H1 (cell line): ENCODE measurements at regions not wholly inside any gene's neighbourhood (a gene's known extent, or its start where the extent isn't known, plus 50 kb on each side); places are given as distances from the start of the nearest gene placed in this dataset.

Experiments used
- CTCF ChIA-PET: fragments of 300-600 bp; sonication (Branson Sonifier 250); formaldehyde crosslinking; loops from one replicate; lab custom pipeline; 2021; ENCODE audit not compliant: partially characterized antibody; lab: Charles Lee
- POLR2A ChIA-PET: fragments of 300-600 bp; sonication (Branson Sonifier 250); formaldehyde crosslinking; loops from one replicate; lab custom pipeline; 2021; ENCODE audit warnings: inconsistent platforms; ENCODE audit not compliant: partially characterized antibody; lab: Charles Lee
- DNase-seq, 2 experiments: peaks; one replicate each; pipeline versions ENCODE4 v3.0.0 to v3.0.0-alpha.2; 2010 to 2022; ENCODE audit warnings: low spot score in 2 of 2, low read depth in 1 of 2, mixed read lengths in 1 of 2
- FAIRE-seq: peaks from 2 replicates; lab custom pipeline; 2011; peaks lifted over from hg19 to GRCh38; lab: Jason Lieb, UNC
- H2AFZ ChIP-seq: 2 replicates; pipeline ENCODE4 v1.8.1; 2012; ENCODE audit warnings: low read length, inconsistent platforms
- H2AK5ac ChIP-seq: 2 replicates; pipeline ENCODE4 v1.6.1; 2013; ENCODE audit warnings: low read depth, low read length
- H2BK120ac ChIP-seq: replicated peaks from 2 replicates; pipeline ENCODE3; 2013; ENCODE audit warnings: low read depth, low read length, inconsistent platforms
- H2BK12ac ChIP-seq: 2 replicates; pipeline ENCODE4 v1.6.1; 2013; ENCODE audit warnings: low read depth, low read length
- H2BK15ac ChIP-seq: 2 replicates; pipeline ENCODE4 v1.6.1; 2013; ENCODE audit warnings: low read length
- H2BK20ac ChIP-seq: 2 replicates; pipeline ENCODE4 v1.6.1; 2013; ENCODE audit warnings: low read length
- H2BK5ac ChIP-seq: 2 replicates; pipeline ENCODE4 v1.6.1; 2013; ENCODE audit warnings: low read depth, low read length
- H3K14ac ChIP-seq: 2 replicates; pipeline ENCODE4 v1.6.1; 2013; ENCODE audit warnings: inconsistent platforms; ENCODE audit not compliant: insufficient read length
- H3K18ac ChIP-seq: 2 replicates; pipeline ENCODE4 v1.6.1; 2013; ENCODE audit warnings: low read length; ENCODE audit errors: extremely low read depth
- H3K23ac ChIP-seq: 2 replicates; pipeline ENCODE4 v1.6.1; 2013; ENCODE audit warnings: inconsistent platforms; ENCODE audit not compliant: insufficient read length
- H3K23me2 ChIP-seq: 2 replicates; pipeline ENCODE4 v1.6.1; 2013; ENCODE audit warnings: low read depth, low read length
- H3K27ac ChIP-seq: 2 replicates; pipeline ENCODE4 v1.6.1; 2011; ENCODE audit warnings: low read depth, low read length, inconsistent platforms
- H3K27me3 ChIP-seq, 4 experiments: replicated peaks in 1 of 4; 1 replicate in 1 of 4; 2 replicates in 3 of 4; pipeline versions ENCODE4 v1.6.1 to v1.8.1; 2011 to 2013; ENCODE audit warnings: low read length in 3 of 4, mild to moderate bottlenecking in 3 of 4, inconsistent platforms in 2 of 4, mixed read lengths in 2 of 4, moderate library complexity in 1 of 4; ENCODE audit not compliant: control insufficient read depth in 3 of 4, insufficient read depth in 3 of 4; ENCODE audit errors: extremely low read depth in 1 of 4
- H3K36me3 ChIP-seq, 4 experiments: 2 replicates each; pipeline versions ENCODE4 v1.6.1 to v1.8.1; 2011 to 2013; ENCODE audit warnings: mild to moderate bottlenecking in 4 of 4, low read length in 3 of 4, moderate library complexity in 2 of 4, control low read depth in 1 of 4, inconsistent platforms in 1 of 4; ENCODE audit not compliant: insufficient read depth in 4 of 4, control insufficient read depth in 2 of 4
- H3K4ac ChIP-seq: replicated peaks from 2 replicates; pipeline ENCODE3; 2013; ENCODE audit warnings: low read length, low read depth, mixed read lengths, inconsistent platforms; ENCODE audit not compliant: insufficient read length
- H3K4me1 ChIP-seq, 4 experiments: replicated peaks in 1 of 4; 1 replicate in 1 of 4; 2 replicates in 3 of 4; pipeline versions ENCODE4 v1.6.1 to v1.8.1; 2011 to 2013; ENCODE audit warnings: low read length in 3 of 4, inconsistent platforms in 2 of 4, mixed read lengths in 1 of 4; ENCODE audit not compliant: insufficient read depth in 4 of 4, control insufficient read depth in 3 of 4
- H3K4me2 ChIP-seq, 2 experiments: 2 replicates each; pipeline versions ENCODE4 v1.6.1 to v1.8.1; 2011 to 2013; ENCODE audit warnings: low read depth in 2 of 2, low read length in 2 of 2, control low read depth in 1 of 2, inconsistent platforms in 1 of 2, mild to moderate bottlenecking in 1 of 2; ENCODE audit not compliant: insufficient read depth in 1 of 2
- H3K4me3 ChIP-seq, 4 experiments: fragments of 200-600, 300-600 bp in 1 of 4; sonication (generic), shearing (Covaris generic), sonication (Bioruptor Twin) in 1 of 4; 2 replicates each; pipeline versions ENCODE4 v1.5.1 to v1.8.1; 2011 to 2016; ENCODE audit warnings: low read length in 4 of 4, low read depth in 3 of 4, control low read depth in 2 of 4, inconsistent platforms in 2 of 4, mild to moderate bottlenecking in 2 of 4, mixed read lengths in 1 of 4, moderate library complexity in 1 of 4; ENCODE audit not compliant: insufficient read depth in 2 of 4; ENCODE audit errors: extremely low read depth in 1 of 4
- H3K56ac ChIP-seq: replicated peaks from 2 replicates; pipeline ENCODE3; 2013; ENCODE audit warnings: low read depth, mild to moderate bottlenecking, mixed read lengths, low read length, inconsistent platforms; ENCODE audit not compliant: insufficient read length
- H3K79me1 ChIP-seq: 2 replicates; pipeline ENCODE4 v1.6.1; 2013; ENCODE audit warnings: low read depth, low read length, control low read depth
- H3K79me2 ChIP-seq, 2 experiments: 2 replicates each; pipeline versions ENCODE4 v1.6.1 to v1.8.1; 2012 to 2013; ENCODE audit warnings: low read length in 2 of 2, mild to moderate bottlenecking in 2 of 2, inconsistent platforms in 1 of 2; ENCODE audit not compliant: insufficient read depth in 2 of 2, control insufficient read depth in 1 of 2
- H3K9ac ChIP-seq, 4 experiments: replicated peaks in 1 of 4; 1 replicate in 1 of 4; 2 replicates in 3 of 4; pipeline versions ENCODE4 v1.6.1 to v1.8.1; 2011 to 2013; ENCODE audit warnings: low read depth in 3 of 4, low read length in 3 of 4, control low read depth in 2 of 4, mild to moderate bottlenecking in 2 of 4, moderate library complexity in 2 of 4, inconsistent platforms in 1 of 4; ENCODE audit errors: extremely low read depth in 1 of 4
- H3K9me3 ChIP-seq, 2 experiments: 2 replicates each; pipeline versions ENCODE4 v1.6.1 to v1.8.1; 2012 to 2013; ENCODE audit warnings: mild to moderate bottlenecking in 2 of 2, moderate library complexity in 2 of 2, control low read depth in 1 of 2, inconsistent platforms in 1 of 2, low read depth in 1 of 2, low read length in 1 of 2, mixed read lengths in 1 of 2; ENCODE audit not compliant: insufficient read depth in 2 of 2
- H4K20me1 ChIP-seq, 2 experiments: replicated peaks in 1 of 2; 2 replicates each; pipeline versions ENCODE3 to v1.8.1; 2011 to 2013; ENCODE audit warnings: inconsistent platforms in 2 of 2, low read length in 2 of 2, mild to moderate bottlenecking in 1 of 2; ENCODE audit not compliant: insufficient read depth in 2 of 2, control insufficient read depth in 1 of 2
- H4K5ac ChIP-seq: 2 replicates; pipeline ENCODE4 v1.6.1; 2013; ENCODE audit warnings: low read length, low read depth, mixed read lengths, inconsistent platforms; ENCODE audit not compliant: insufficient read length
- H4K8ac ChIP-seq: 2 replicates; pipeline ENCODE4 v1.8.0; 2013; ENCODE audit warnings: mild to moderate bottlenecking, moderate library complexity, low read length, inconsistent platforms; ENCODE audit not compliant: insufficient read depth; ENCODE audit errors: extremely low read depth
- H4K91ac ChIP-seq: replicated peaks from 2 replicates; pipeline ENCODE3; 2013; ENCODE audit warnings: low read length, mixed read lengths, inconsistent platforms; ENCODE audit not compliant: insufficient read length
- ASH2L ChIP-seq: fragments of 200-600, 300-600 bp; sonication (generic); IDR thresholded peaks from one replicate; pipeline ENCODE4 v1.7.1; 2017; ENCODE audit warnings: low read length
- BRCA1 ChIP-seq: IDR thresholded peaks from 2 replicates; pipeline ENCODE4 v1.6.1; 2012; ENCODE audit warnings: low read depth, low read length, improper control_type of control experiment
- E2F6 ChIP-seq: IDR thresholded peaks from 2 replicates; pipeline ENCODE4 v1.6.1; 2012; ENCODE audit warnings: inconsistent platforms
- YY1 ChIP-seq: IDR thresholded peaks from 2 replicates; pipeline ENCODE4 v1.6.1; 2011; ENCODE audit warnings: low read depth, mild to moderate bottlenecking, low read length
- WGBS, 2 experiments: shearing (Covaris generic) in 1 of 2; methylation state at CpG; one replicate each; pipeline versions ENCODE4 v1.1.6 to v1.1.7; 2013 to 2015; ENCODE audit warnings: low lambda C conversion rate in 2 of 2, mixed read lengths in 2 of 2, inconsistent platforms in 1 of 2, low coverage in 1 of 2, missing lambda C conversion rate in 1 of 2; ENCODE audit not compliant: insufficient replicate concordance in 2 of 2, insufficient coverage in 1 of 2, insufficient read length in 1 of 2; ENCODE audit errors: extremely low coverage in 1 of 2, missing lambda C conversion rate in 1 of 2; 5-methylcytosine and 5-hydroxymethylcytosine counted together

- no peaks in the 10 kb centered on the region for H3K23me2 ChIP-seq
- no peak overlapping the region for H3K4me3 ChIP-seq
- WGBS, 2 experiments: 82% methylated on average over 2 of the region's 2 CpGs; no CpG with 5 or more reads in 1 of the 2 experiments
- H3K4ac ChIP-seq: no peak overlapping the region
- H4K20me1 ChIP-seq: no peaks in the 10 kb centered on the region
- H3K27me3 ChIP-seq: no peaks in the 10 kb centered on the region
- H4K91ac ChIP-seq: no peak overlapping the region
- H3K4me1 ChIP-seq: peaks cover 0 to 5% (median 0%) of the 10 kb centered on the region in 4 experiments; a peak in 3 of 7 replicates
- H3K23ac ChIP-seq: no peak overlapping the region
- TF ChIP-seq YY1 (no peak), E2F6 (no peak), ASH2L (no peak), BRCA1 (no peak)
- H3K79me1 ChIP-seq: no peaks in the 10 kb centered on the region
- no peaks in the 10 kb centered on the region for H3K36me3 ChIP-seq
- FAIRE-seq (no peak), DNase-seq (no peak)
- no peak overlapping the region for H2BK20ac ChIP-seq
- H3K27ac ChIP-seq: no peak overlapping the region
- H2BK15ac ChIP-seq: no peak overlapping the region
- H2BK5ac ChIP-seq: no peak overlapping the region
- no peak overlapping the region for H2BK12ac ChIP-seq
- H2AFZ ChIP-seq: no peak overlapping the region
- no peak overlapping the region for H3K14ac ChIP-seq
- H4K8ac ChIP-seq: no peak overlapping the region
- H2BK120ac ChIP-seq: no peak overlapping the region
- H3K79me2 ChIP-seq: no peaks in the 10 kb centered on the region
- H3K9me3 ChIP-seq: no peaks in the 10 kb centered on the region
- H3K56ac ChIP-seq: no peak overlapping the region
- no peak overlapping the region for H3K4me2 ChIP-seq
- CTCF ChIA-PET: no interaction called here
- H2AK5ac ChIP-seq: no peak overlapping the region
- no peak overlapping the region for H4K5ac ChIP-seq
- POLR2A ChIA-PET: no interaction called here
- no peak overlapping the region for H3K9ac ChIP-seq
- H3K18ac ChIP-seq: no peak overlapping the region
These were observed 552.7 kb upstream of the TENM3 start for GRCh38 chr4:181690498-181690897.
